C4-2B (cell line): ENCODE measurements at regions not wholly inside any gene's neighbourhood (a gene's known extent, or its start where the extent isn't known, plus 50 kb on each side); places are given as distances from the start of the nearest gene placed in this dataset.

Experiments used
- H3K27ac ChIP-seq: fragments of 450-650 bp; 2 replicates; pipeline ENCODE4 v1.5.1; 2017
- CTCF ChIP-seq: fragments of 450-650 bp; conservative IDR thresholded peaks from 2 replicates; pipeline ENCODE4 v1.5.1; 2017; ENCODE audit warnings: mild to moderate bottlenecking
- ZFX ChIP-seq: fragments of 450-650 bp; IDR thresholded peaks from 2 replicates; pipeline ENCODE4 v1.6.1; 2017

- H3K27ac ChIP-seq, result no peak overlapping the region
- no peak for TF ChIP-seq ZFX
- no peak for TF ChIP-seq CTCF
Observed at GRCh38 chr7:33710608-33711007, 194.7 kb upstream of the BMPER start.

DNA sequence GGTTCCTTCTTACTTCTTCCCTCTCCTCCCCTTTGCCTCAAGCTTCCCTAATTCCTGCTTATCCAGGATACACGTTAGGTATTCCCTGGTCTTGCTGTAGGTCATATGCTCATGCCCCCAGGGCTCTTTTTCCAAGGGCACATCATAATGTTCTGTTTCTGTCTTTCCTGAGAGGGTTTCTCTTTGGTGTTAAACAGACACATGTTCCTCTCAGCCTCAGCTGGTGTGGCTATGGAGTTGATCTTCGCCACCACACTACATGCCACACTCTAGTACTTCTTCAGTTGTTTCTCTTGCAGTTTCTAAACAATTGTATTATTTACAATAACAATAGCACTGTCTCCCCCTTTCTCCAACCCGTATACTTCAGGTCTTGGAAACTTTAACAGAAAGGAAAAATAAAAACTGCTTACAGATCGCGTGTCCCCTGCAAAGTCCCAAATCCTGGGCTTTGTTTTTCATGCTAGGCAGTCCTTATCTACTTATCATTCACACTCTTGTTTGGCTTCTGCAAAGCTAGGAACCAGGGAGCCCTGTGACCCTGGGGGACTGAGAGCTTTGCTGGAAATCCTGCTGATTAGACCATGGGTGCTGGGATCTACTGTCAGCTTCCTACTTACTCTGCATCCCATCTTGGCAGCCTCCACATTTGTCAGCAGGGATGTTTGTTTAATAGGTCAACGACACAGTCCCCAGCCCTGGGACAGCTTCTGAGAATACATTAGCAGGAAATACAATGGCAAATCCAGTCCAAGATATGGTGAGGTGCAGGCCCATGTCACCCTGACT lies 193.9 kb upstream of the BMPER start:
- no peak overlapping the region for H3K27ac ChIP-seq
- TF ChIP-seq CTCF (no peak), ZFX (no peak)

DNA sequence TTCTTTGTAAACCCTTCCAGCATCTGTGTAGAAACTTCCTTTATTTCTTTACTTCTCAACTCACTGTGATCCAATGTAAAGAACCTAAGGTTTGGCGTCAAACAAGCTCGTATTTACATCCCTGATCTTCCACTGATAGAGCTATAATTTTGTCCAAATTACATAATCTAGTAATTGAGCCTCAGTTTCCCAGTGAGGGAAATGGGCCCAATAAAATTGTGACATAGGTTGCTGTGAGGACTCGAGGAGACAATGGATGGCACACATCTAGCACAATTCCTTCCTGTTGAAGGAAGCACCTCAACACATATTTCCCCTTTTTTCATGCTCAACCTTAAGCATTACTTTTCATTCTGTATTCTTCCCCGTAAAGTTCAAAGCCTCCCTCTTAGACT lies 193.3 kb upstream of the BMPER start:
- no peak overlapping the region for H3K27ac ChIP-seq

GRCh38 chr7:33714208-33714607 lies 191.1 kb upstream of the BMPER start:
- H3K27ac ChIP-seq, result no peak overlapping the region
- TF ChIP-seq ZFX, result no peak

More for the DNA sequence above, 193.3 kb upstream of the BMPER start:
- TF ChIP-seq ZFX, result no peak
- TF ChIP-seq CTCF, result no peak

GRCh38 chr7:33716581-33717477 lies 188.5 kb upstream of the BMPER start:
- peak; percentile 80 for TF ChIP-seq CTCF
- TF ChIP-seq ZFX, result no peak
- no peak overlapping the region for H3K27ac ChIP-seq

DNA sequence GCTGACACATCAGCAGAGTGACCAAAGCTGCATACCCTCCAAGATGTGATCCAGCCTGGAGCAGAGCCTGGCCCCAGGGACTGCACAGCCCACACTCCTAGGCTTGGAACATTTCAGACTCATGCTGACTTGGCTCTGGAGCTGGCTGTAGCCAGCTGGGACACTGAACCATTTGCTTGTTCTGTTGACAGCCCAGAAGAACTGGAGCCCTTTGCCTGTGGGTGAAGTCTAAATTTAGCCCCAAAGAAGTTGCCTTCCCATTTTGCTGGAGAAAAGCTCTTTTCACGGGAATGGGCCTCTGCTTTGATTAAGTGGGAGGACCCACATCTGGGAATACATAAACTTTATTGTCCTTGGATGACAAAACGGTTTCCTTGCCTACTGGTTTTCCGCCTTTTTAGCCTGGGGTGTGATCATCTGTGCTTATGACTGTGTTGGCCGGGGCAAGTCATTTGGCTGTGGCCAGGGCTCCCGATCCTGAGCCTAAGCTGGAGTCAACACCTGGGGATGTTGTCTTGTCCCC lies 186.2 kb upstream of the BMPER start:
- no peak for TF ChIP-seq CTCF
- TF ChIP-seq ZFX, result no peak
- no peak overlapping the region for H3K27ac ChIP-seq

GRCh38 chr7:33720139-33720538 lies 185.2 kb upstream of the BMPER start:
- no peak for TF ChIP-seq CTCF
- no peak overlapping the region for H3K27ac ChIP-seq
